Kidney glomerular epithelial cell (primary cell): ENCODE measurements at regions not wholly inside any gene's neighbourhood (a gene's known extent, or its start where the extent isn't known, plus 50 kb on each side); places are given as distances from the start of the nearest gene placed in this dataset.

Source experiments
- DNase-seq: peaks from one replicate; lab custom pipeline; 2025; lab: John Stamatoyannopoulos, UW

DNA sequence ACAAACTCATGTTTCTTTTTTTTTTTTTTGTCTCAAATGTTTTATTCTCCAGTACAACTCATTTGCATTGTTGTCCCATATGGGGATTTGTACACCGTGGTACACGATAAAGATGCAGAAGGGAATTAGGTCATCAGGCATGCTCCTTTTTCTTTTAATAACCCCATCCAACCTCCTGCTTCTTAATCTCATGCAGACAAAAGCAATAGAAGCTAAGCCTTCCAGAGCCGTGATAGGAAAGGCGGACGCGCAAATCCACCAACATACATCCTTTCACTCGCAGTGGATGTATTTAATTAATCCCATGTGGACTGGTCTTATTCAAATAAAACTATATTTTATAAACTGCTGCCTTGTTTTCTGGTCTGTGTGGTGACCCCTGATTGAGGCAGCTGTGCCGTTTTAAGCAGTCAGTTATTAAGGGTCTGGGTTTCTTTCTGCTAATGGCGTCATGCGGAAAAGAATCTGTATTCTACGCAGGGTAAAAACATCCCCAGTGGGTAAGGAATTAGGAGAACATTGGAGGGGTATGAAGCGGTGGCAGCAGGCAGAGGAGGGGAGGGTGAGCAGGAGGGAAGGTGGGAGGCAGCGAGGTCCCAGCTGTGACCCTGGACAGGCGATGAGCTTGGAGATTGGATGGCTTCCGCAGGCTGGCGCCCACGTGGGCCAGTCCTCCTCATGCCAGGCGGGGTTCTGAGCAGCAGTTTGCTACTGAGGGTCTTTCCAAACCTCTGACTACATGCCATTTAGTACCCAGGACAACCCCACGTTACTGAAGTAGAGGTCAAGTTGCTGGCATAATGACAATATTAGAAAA lies 172.8 kb downstream of the LINC00237 start:
- no peak for DNase-seq

DNA sequence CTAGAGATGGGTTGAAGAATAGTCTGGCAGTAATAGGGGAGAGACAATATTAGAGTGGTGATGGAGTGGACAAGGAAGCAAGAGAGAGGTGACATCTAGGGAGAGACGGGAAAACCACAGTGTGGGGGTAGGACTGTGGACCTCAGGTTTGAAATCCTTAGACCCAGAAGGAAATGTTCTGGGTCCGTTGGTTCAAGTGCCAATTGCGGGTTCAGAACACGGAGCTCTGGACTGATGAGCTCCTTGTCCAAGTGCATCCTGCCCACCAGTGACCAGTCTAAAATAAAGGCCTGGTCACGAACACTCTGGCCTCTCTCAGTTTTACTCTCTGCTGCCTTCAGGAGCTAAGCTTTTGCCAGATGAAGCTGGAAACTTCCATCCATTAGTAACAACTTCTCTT lies 174.0 kb downstream of the LINC00237 start:
- no peak for DNase-seq

DNA sequence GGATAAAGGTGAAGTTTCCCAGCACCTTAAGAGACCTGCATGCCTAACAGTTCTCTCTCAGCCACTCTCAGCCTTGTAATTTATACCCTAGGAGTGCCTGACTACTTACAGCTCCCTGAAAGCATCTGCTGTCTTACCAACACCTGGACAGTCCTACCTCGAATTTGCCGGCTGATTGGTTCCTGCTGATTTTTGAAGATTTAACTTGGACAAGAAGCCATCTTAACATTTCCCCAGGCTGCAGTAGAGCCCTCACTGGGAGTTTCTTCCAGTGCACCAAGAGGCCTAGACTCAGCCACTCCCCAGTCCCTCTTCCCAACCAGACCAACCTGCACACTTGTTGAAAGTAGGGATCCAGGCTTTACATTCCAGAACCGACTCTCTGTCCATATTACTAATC lies 174.5 kb downstream of the LINC00237 start:
- DNase-seq: no peak

DNA sequence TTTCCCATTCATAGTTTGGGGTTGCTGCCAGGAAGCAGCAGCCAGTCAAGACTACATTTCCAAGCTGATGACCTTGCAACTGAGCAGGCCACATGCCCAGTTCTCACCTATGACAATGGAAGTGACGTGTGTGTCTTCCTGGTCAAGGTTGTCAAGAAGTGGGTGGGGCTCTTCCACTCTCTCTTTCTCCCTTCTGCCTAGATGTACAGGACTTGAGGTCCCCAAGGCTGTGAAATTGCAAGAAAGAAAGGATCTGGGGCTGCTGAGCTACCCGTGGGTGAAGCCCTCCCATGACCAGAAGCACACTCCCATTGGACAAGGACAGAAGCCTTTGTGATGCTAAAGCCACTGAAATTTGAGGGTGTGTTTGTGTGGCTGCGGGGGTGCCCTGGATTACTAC lies 175.1 kb downstream of the LINC00237 start:
- DNase-seq: no peak

DNA sequence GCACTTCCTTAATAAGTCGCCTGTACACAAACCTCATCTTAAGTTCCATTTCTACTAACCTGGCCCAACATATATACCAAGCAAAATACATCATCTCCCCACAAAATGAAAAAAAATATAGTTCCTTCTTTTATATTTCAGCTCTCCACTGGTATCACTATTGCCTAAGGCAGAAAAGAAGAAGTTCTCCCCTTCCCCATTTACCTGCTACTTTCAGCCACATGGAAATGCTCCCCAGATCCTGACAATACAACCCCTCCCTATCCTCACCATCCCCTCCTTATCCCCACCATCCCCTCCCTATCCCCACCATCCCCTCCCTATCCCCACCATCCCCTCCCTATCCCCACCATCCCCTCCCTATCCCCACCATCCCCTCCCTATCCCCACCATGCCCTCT lies 175.7 kb downstream of the LINC00237 start:
- DNase-seq: no peak

DNA sequence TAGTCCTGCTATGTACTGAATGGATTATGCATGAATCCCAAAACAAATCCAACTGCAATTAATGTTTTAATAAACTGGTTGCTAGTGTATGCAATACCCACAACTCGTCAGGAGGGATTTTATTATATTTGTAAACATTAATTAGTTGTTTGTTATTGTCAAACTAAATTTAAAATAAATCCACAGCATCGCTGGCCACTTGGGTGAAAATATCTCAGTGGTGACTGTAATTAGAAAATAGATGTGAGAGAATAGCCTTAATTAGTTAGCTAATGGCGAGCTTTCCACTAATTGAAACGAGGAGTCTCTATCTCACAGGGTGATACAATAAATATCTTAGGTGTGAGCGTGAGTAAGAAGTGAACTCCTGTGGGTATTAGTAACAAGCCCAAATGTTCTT lies 176.8 kb downstream of the LINC00237 start:
- DNase-seq: no peak

DNA sequence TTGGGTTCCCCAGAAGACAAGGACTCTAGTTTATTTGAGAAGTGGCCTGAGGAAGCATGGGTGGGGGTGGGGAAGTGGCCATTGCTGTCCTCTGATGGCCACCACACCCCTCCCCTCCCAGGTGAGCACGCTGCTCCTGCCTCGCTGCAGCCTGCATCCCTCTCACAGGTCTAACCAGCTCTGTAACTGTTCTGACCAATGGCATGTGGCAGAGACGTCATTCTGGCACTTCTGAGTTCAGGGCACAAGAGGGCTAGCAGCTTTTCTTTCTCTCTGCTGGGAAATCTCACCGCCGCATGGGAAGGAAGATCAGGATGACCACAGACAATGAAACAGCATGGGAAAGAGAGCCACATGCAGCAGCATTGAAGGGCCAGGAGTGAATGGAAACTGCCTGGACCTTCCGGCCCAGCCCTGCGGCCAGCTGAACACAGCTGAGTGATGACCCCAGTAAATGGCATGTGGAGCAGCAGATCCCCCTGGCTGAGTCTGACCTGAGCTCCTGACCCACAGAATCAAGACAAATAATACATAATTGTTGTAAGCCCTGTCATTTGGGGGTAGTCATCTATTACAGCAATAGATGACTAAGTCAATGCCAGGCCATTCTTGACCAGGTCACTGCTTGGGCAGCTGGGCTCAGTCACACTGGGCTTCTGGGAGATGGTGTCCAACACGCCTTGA lies 179.8 kb downstream of the LINC00237 start:
- DNase-seq: no peak

DNA sequence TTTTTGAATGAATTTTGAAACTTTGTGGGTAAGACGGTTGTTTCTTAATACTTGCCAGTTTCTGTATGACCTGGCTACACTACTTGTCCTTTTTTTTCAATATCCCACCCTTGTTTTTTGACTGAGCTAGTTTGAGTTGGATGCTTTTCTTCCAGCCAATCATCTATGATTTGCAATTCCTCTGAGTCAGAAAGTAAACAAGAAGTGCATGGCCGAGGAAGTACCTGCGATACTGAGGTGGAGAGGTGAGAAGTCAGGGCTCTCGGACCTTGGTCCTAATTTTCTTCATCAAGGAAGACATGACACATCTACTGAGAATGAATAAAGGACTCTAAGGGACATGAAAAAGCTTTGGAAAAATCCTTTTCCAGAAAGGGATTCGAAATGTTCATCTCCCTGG lies 185.7 kb downstream of the LINC00237 start:
- no peak for DNase-seq

DNA sequence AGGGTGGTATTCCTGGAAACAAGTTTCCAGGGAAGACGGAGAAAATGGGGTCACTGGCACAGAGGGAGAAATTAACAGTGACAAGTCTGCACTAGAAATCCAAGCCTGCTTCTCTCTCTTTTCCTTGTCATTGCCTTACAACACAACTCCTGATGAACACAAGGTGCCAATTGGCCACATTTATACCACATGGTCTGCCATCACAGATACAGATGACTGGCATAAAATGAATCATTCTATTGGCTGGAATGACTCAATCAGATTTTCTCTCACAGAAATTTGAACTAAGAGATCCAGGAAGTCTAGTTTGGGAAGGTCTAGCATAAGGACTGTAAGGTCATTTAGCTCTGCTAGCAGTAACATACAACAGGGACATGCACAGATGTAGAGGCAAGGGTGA lies 190.3 kb downstream of the LINC00237 start:
- DNase-seq: no peak

DNA sequence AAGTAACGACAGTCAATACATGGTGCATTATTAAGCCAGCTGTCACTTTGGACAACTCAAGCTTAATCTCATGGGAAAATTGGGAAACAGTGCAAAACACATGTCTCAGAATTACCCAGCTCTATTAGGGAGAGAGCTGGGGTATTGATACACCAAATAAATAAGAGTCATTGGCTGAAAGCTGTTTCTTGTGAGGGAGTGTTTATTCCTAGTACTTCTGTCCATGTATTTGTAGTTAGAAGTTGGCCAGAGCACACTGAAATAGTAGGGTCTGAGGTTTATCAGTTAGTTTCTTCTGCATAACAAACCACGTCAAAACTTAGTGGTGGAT lies 192.0 kb upstream of the RALGAPA2 start:
- no peak for DNase-seq

DNA sequence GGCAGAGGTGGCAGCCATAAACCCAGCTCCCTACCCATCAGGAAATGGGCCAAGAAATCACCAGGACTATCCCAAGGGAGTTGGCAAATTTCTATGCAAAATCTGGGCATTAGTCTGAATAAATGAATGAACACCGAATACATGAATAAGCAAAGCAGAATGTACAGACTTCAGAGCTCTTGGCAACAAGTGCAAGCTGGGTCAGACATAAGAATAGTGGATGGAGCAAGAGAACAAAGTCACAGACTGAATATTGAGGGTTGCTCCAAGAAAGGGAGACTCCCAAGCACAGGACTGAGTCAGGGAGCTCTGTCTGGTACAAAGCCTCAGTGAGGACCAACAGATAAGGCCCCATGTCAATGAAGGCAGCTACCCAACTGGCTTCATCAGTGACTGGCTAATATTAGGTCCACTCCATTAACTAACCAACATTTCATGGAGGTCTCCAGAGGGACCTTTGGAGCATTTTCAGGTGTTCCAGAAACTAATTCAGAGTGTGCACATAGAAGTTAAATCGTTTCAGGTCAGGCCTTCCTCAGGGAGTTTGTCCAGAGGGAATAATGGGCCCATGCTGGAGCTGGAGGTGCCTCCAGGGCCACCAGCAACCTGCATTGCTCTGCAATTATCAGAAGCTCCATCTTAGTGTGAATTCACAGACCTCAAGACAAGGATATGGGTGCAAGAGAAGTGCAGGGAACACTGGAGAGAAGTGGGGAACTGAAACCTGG lies 191.5 kb upstream of the RALGAPA2 start:
- no peak for DNase-seq

DNA sequence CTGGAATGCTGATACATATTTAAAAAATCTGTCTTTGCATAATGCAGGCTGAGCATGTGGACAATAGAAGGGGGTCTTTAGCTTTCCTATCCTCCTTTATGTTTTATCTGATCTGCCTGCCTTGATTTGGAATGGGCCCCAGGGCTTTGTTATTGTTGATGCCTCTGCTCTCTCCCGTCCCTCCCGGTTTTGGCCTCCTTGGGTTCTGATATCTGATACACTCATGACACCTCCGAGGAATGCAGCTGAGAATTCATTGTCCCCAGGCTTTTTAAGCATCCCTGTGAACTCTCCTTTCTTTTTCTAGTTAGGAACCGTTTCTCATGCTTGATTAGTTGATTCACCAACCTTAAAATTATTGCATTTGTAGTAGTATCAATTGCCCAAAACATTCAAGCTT lies 185.5 kb upstream of the RALGAPA2 start:
- no peak for DNase-seq

DNA sequence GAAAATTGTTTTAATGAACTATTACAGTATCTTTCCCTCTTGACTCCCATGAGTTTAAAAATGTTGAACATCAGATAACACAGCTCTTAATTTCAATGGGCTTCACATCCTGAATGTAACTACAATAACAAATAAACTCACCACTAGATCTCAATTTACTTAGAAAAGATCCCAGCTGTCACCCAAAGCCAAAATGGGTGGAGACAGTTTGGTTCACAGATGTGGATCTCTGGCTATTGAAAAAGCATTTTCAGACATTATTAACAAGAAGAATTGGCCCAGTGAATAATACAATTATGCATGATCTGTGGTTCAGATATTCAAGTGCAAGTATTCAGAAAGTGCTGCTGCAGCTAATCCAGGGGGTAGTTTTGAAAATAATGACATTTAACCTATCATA lies 184.7 kb upstream of the RALGAPA2 start:
- DNase-seq: no peak

DNA sequence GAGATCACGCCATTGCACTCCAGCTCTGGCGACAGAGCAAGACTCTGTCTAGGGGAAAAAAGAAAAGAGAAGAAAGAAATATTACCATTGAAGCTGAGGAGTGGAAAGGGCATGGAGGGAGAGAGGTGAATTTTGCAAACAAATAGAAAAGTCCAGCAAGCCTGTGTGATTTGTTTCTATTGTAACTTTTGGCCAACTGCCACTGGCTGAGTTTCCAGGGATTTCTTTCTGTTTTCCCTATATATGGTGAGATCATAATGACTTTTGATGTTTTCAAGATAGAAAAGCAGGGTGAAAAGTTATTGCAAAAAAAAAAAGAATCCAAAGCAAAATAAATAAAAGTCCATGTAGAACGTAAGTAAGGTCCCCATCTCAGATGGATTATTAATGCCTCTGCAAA lies 184.2 kb upstream of the RALGAPA2 start:
- DNase-seq: no peak

DNA sequence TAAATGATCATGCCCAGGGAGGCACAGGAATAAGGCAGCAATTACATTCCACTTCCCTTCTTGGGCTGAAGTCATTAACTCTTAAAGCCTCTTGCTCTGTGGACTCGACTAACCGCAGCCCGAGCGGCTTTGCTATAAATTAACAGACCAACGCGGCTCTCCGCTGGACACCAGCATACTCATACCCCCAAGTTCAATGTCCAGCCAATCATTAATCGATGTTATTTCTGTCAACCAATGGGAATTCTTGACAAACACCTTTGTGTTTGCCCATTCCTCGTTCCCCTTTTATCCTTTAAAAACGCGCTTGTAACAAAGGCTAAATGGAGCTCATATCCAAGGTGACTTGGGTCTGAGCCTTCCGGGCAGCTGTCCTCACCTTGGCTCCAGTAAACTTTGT lies 183.1 kb upstream of the RALGAPA2 start:
- no peak for DNase-seq

DNA sequence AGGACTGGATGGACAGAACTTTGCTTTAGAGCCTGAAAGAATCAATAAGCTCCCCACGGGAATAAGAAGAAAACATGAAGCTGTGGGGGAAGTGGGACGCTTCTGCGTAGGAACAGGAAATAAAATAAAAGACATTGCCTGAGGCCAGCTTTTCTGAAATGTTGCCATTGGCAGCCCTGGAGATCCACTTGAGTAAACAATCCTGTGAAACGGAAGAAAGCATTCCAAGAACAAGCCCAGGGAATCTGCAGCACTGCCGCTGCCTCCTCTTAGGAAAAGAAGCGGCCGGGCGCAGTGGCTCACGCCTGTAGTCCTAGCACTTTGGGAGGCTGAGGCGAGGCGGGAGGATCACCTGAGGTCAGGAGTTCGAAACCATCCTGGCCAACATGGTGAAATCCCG lies 182.3 kb upstream of the RALGAPA2 start:
- no peak for DNase-seq

DNA sequence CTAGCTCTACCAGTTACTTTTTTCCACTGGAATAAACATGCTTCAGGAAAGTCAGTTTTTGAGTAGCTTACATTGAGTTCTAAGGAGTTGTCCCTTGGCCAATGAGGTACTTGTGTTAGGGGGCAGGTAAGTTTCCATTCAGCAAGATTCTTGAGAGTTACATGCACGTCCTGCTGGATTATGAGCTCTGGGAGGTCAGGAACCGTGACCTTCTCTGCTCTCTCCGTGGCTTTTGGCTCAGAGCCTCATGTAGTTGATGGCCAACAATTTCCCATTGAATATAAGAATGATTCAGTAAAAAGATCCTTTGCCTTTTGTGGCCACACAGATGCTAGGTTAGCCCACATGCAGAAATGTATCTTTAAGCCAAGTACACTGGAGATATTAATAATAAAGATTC lies 181.8 kb upstream of the RALGAPA2 start:
- no peak for DNase-seq

DNA sequence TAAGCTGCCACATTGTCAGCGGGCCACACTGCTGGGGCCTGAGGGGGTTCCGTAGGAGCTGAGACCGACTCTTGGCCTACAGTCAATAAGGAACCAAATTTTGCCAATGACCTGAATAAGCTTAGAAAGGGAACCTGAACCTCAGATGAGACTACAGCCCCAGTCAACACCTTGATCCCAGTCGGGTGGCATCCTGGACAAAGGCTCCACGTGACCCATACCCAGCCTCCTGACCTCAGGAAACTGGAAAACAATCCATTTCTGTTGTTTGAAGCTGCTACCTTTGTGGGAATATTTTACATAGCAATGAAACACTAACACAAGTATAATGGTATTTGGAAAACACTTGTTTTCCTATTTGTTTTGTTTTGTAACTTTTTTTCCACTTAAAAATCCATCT lies 179.9 kb upstream of the RALGAPA2 start:
- no peak for DNase-seq

DNA sequence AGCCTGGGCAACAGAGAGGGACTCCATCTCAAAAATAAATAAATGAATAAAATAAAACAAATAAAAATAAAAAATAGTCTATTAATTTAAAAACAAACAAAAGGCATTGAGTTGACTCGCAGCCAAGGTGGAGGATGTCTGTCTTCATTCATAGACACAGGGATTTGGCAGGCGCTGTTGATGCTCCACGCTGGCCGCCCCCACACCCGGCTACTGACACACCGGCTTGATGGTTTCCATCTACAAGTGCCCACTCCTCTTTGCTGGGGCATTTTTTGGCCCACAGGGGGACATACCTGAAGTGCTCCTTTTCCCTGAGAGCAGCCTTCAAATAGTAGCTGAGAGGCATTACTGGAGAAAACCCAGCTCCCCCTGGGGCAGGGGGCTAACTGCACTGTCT lies 178.3 kb upstream of the RALGAPA2 start:
- no peak for DNase-seq

DNA sequence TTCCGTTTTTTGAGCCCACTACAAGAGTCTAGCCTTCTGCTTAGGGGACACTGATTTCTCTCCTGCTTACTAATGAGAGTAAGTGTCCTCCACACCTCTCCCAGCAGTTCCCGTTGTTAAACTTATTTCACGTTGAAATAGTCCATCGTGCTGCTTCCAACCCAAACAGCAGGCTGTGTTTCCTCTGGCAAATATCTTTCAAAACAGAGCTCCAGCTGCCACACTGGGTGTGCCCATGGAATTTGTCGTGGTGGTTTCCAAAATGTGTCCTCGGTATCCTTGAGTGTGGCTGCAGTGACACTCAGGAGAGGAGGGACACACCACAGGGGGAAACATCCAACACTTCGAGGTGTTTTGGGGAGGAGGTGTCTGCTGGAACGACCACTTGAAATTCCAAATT lies 176.5 kb upstream of the RALGAPA2 start:
- DNase-seq: no peak

DNA sequence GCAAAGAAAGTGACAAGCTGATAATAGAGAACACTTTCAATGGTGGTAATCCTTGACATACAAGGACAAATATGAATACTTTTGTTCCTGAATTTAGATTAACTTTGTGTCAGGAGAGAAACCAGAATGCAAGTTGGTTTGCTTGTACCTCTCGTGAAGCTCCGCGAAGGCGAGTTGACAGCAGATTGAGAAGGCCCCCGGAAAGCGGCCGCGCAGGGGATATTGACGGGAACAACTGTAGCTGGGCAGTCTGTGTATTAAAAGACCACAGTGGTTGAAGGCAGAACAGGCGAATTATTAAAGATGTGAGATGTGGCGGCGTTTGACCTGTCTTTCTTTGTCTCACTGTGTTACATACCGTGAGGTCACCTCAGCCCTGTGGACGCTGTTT lies 175.8 kb upstream of the RALGAPA2 start:
- DNase-seq: no peak

DNA sequence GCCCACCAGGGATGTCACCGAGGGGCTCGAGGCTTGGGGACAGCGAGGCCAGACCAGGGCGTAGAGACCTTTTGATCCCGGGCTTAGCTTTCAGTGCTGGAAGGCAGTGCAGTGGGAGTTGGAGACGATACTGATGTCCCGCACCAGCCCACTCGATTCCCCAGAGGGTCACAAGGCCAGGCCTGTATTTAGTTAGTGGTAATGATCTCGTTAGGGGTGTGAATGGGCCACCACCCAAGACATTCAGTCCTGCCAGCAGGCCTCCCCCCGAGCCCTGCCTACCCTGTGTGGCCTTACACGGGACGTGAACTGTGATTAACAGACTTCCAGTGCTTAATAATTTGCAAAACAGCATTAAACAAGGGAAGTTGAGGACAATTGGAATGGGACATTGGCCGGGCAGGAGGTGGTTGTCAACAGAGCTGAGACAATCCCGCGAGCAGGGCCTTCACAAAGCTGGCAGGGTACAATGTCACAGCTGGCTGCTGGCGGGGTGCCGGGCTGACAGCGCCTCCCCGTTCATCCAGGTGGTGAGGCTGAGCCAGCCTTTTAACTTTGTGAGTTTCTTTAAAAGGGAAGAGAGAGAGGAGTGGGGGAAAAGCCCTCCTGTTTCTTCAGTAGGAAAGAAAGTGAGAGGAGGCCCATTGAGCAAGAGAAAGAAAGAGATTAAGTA lies 175.3 kb upstream of the RALGAPA2 start:
- DNase-seq: no peak

DNA sequence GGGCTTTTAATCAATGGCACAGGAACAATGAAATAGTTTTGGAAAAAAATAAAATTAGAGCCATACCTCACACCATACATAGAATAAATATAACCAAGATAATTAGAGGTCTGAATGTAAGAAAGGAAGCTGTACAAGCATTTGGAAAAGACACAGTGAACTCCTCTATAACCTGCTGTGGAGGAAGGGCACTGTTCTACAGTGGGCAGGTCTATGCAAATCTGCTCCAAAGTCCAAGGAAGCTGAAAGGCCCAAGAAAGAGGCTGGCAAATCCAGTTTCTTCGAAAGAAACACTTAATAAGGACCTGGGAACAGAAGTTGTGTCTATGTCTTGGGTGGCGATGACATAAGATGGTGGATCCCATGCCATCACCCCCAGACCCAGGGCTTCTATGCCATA lies 169.4 kb upstream of the RALGAPA2 start:
- no peak for DNase-seq
